Skeletal muscle satellite cell (primary cell): ENCODE measurements at regions not wholly inside any gene's neighbourhood (a gene's known extent, or its start where the extent isn't known, plus 50 kb on each side); places are given as distances from the start of the nearest gene placed in this dataset.

ENCODE experiments used
- H3K27me3 ChIP-seq: 2 replicates; pipeline ENCODE4 v1.7.0; 2013; ENCODE audit warnings: low read length; ENCODE audit not compliant: control insufficient read depth, insufficient read depth
- H3K36me3 ChIP-seq: 2 replicates; pipeline ENCODE4 v1.7.0; 2013; ENCODE audit warnings: mild to moderate bottlenecking, control low read depth, low read length; ENCODE audit not compliant: insufficient read depth
- H3K4me1 ChIP-seq: 2 replicates; pipeline ENCODE4 v1.7.0; 2013; ENCODE audit warnings: low read length; ENCODE audit not compliant: control insufficient read depth, insufficient read depth
- H3K4me2 ChIP-seq: 2 replicates; pipeline ENCODE4 v1.7.0; 2013; ENCODE audit warnings: mild to moderate bottlenecking, low read length
- H3K4me3 ChIP-seq: 2 replicates; pipeline ENCODE4 v1.7.0; 2013; ENCODE audit warnings: low read length
- H3K9ac ChIP-seq: 2 replicates; pipeline ENCODE4 v1.7.0; 2013; ENCODE audit warnings: mild to moderate bottlenecking, low read depth, low read length, moderate library complexity
- H3K9me3 ChIP-seq: replicated peaks from 2 replicates; pipeline ENCODE4 v1.7.0; 2013; ENCODE audit warnings: mild to moderate bottlenecking, control low read depth, low read length
- small RNA-seq: library from RNA; depleted of rRNA; stranded (forward); fragments of <200 nt; gene quantifications from one replicate; pipeline ENCODE3, GENCODE V24; 2012

DNA sequence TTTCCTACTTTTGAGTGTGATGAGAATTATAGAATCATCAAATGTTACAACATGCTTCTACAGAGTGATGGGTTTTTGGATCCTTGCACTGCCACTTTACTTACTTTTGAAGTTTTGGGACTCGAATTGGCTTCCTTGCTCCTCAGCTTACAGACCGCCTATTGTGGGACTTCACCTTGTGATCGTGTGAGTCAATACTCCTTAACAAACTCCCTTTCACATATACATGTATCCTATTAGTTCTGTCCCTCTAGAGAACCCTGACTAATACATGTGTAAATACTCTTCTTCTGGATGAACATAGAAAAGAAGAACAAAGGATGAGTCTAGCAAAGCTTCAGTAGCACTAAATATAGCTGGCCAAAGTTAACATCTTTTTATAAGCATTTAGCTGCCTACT, 98.7 kb upstream of the PDE4D start:
- H3K4me3 ChIP-seq = no peak overlapping the region

DNA sequence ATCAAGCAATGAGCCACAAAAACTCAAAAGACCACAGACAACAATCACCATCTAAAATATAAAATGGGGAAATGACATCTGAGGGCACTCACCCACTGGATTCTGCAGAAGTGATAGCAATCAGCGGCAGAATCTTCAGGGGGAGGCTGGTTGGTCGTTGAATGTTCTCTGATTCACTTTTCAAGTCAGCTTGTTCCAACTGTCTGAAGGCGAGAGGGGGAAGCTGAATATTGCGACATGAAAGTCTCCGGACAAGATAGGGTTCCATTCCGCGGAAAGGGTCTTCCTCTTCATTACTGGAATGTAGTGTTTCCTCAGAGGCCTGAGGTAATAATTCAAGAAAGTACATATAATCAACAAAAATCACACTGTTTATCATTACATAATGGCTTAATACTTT, 94.9 kb upstream of the PDE4D start:
- no peaks in the 10 kb centered on the region for H3K36me3 ChIP-seq
- no peak overlapping the region for H3K9ac ChIP-seq
- no peaks in the 10 kb centered on the region for H3K27me3 ChIP-seq
- H3K9me3 ChIP-seq = no peaks in the 10 kb centered on the region
- no peak overlapping the region for H3K4me2 ChIP-seq
- H3K4me1 ChIP-seq = no peaks in the 10 kb centered on the region
- H3K4me3 ChIP-seq = no peak overlapping the region

More for the DNA sequence above, 98.7 kb upstream of the PDE4D start:
- no peaks in the 10 kb centered on the region for H3K4me1 ChIP-seq
- no peak overlapping the region for H3K4me2 ChIP-seq
- no peaks in the 10 kb centered on the region for H3K36me3 ChIP-seq
- no peaks in the 10 kb centered on the region for H3K9me3 ChIP-seq
- no peak overlapping the region for H3K9ac ChIP-seq
- no peaks in the 10 kb centered on the region for H3K27me3 ChIP-seq

DNA sequence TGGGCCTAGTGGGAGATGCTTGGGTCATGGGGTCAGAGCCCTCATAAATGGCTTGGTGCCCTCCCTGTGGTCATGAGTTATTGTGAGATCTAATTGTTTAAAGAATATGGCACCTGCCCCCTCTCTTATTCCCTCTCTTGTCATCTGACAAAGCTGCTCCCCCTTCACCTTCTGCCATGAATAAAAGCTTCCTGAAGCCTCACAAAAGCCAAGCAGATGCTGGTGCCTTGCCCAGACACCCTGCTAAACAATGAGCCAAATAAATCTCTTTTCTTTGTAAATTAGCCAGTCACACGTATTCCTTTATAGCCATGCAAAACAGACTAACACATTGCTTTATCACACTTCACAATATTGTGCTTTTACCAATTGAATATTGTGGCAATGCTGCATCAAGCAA, 82.8 kb upstream of the PDE4D start:
- Histone ChIP-seq H3K9ac (no peak overlapping the region), H3K4me2 (no peak overlapping the region), H3K4me3 (no peak overlapping the region), H3K36me3 (no peaks in the 10 kb centered on the region), H3K4me1 (no peaks in the 10 kb centered on the region), H3K27me3 (no peaks in the 10 kb centered on the region), H3K9me3 (no peaks in the 10 kb centered on the region)

DNA sequence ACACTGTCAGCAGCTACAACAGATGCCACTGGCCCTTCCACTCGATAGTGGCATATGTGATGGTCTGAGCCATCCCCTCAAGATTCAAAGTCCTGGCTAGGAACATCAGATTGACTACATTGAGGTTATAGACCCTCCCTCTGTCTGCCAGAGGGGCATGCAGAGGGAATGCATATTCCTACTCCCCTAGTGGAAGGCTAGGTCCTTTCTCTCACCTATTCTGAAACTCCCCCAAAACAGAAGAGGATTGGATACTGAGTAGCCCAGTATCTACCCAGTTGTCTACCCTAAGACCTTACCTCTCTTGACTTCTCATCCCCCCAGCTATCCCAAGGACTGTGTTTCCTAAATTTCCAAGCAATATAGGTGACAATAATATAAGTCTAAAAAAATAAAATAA, 78.5 kb upstream of the PDE4D start:
- Histone ChIP-seq H3K4me3 (no peak overlapping the region), H3K36me3 (no peaks in the 10 kb centered on the region), H3K9ac (no peak overlapping the region), H3K4me2 (no peak overlapping the region), H3K27me3 (no peaks in the 10 kb centered on the region), H3K9me3 (no peaks in the 10 kb centered on the region), H3K4me1 (no peaks in the 10 kb centered on the region)

DNA sequence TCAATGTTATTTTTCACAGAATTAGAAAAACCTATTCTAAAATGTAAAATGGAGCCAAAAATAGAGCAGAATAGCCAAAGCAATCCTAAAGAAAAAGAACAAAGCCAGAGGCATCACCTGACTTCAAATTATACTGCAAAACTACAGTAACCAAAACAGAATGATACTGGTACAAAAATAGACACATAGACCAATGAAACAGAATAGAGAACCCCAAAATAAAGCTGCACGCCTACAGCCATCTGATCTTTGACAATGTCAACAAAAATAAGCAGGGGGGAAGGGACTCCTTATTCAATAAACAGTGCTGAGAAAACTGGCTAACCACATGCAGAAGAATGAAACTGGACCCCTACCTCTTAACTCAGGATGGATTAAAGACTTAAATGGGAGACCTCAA, 65.8 kb upstream of the PDE4D start:
- Histone ChIP-seq H3K9me3 (no peaks in the 10 kb centered on the region), H3K4me2 (no peak overlapping the region), H3K9ac (no peak overlapping the region), H3K4me3 (no peak overlapping the region), H3K27me3 (peaks cover 3% of the 10 kb centered on the region), H3K4me1 (no peaks in the 10 kb centered on the region), H3K36me3 (no peaks in the 10 kb centered on the region)

DNA sequence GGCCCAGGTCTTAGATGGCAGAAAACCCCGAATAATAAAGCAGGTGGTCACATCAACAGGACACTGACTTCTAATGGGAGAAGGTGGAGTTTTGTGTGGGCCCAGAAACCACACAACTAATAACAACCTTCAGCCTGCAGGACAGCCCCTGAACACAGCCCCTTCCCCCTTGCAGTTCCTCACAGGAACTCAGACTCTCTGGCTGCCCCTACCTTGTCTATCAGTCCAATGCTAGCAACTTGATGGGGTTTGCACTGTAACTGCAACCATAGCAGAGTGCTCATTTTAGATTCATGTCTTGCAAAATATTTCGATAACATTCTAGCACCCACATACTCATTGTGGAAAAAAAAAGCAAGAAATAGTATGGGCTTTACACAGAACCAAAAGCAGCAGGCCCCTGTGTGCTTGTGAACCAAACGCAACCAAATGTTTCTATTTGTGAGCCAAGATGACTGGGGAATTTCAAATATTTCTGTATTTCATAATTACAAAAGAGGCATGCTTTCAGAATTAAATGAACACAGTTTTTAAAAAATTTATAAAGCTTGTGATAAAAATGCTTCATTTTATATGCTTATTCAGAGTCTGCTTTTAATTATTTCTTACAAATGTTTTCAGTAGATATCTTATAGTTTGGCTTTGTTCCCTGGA, 62.7 kb upstream of the PDE4D start:
- H3K4me3 ChIP-seq = no peak overlapping the region
- no peak overlapping the region for H3K9ac ChIP-seq
- no peaks in the 10 kb centered on the region for H3K27me3 ChIP-seq
- no peak overlapping the region for H3K4me2 ChIP-seq
- H3K4me1 ChIP-seq = no peaks in the 10 kb centered on the region
- H3K9me3 ChIP-seq = no peaks in the 10 kb centered on the region
- no peaks in the 10 kb centered on the region for H3K36me3 ChIP-seq

DNA sequence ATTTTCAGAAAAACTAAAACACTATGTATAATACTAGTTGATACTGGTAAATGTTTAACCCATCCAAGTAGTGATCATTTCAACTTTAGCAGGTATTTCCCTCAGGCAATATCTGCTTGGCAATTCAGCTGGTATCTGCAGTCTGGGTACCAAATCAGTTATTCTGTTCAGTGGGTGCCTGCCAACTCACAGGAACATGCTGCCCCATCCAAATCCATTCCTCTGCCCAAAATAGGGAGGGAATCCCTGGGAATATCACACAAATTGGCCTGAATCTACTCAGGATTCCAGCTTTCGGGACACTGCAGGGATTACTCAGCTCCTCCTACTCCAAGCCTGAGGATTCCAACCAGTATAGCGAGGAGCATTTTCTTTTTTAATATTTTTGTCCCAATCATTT, 61.7 kb upstream of the PDE4D start:
- Histone ChIP-seq H3K27me3 (no peaks in the 10 kb centered on the region), H3K4me3 (no peak overlapping the region), H3K4me2 (no peak overlapping the region), H3K9me3 (no peaks in the 10 kb centered on the region), H3K4me1 (no peaks in the 10 kb centered on the region), H3K36me3 (no peaks in the 10 kb centered on the region), H3K9ac (no peak overlapping the region)

DNA sequence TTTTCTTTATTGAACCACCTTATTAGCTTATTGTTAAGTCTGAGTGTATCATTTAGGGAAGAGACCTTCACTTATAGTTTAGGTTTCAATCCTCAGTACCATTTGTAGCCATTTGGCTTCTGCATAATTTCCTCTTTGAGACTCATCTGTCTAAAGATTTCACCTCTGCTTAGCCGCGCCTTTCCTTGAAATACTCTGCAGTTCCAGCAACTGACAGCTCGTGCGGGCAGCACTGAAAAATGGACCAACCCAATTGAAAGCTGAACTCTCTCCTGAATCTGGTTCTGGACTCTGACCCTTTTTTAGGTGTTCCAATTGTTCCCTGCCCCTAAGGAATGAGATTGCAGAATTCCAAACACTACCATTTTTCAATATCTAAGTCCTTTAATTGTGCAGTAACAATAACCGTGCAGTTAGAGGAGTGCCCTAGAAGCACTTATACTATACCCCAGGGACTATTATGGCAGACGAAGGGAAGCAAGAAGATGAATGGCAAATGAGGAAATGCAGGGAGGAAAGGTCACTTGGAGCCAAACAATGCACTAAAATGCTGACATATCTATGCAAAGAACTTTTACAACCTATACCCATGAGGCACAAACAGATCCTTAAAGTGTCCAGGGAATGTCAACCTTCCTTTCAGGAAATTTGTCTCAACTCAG, 50.1 kb upstream of the PDE4D start:
- no peaks in the 10 kb centered on the region for H3K36me3 ChIP-seq
- H3K27me3 ChIP-seq = peaks cover 6% of the 10 kb centered on the region
- H3K9ac ChIP-seq = no peak overlapping the region
- no peak overlapping the region for H3K4me3 ChIP-seq
- no peak overlapping the region for H3K4me2 ChIP-seq
- H3K4me1 ChIP-seq = no peaks in the 10 kb centered on the region
- H3K9me3 ChIP-seq = no peaks in the 10 kb centered on the region

Small RNA genes lying in the stretch of these regions (small RNA-seq; reads per million reads assigned to genes)
- 0.84 reads per million, percentile 20 among the genes with 10 or more reads in this experiment for gene RNU6-806P
